Spleen (tissue), 11 donors: ENCODE measurements at regions not wholly inside any gene's neighbourhood (a gene's known extent, or its start where the extent isn't known, plus 50 kb on each side); places are given as distances from the start of the nearest gene placed in this dataset.

Experiments
- DNase-seq: peaks from one replicate; pipeline ENCODE4 v3.0.0-alpha.2; 2020
- H3K27ac ChIP-seq, 8 donors: fragments of 200-600 bp; sonication (generic) in 7 of 8; 1 replicate in 4 of 8; 2 replicates in 4 of 8; pipeline versions ENCODE4 v1.5.0 to v1.8.0; 2016 to 2021; ENCODE audit warnings: inconsistent platforms in 4 of 8, mild to moderate bottlenecking in 4 of 8, moderate library complexity in 1 of 8
- H3K27me3 ChIP-seq, 7 donors: fragments of 200-600 bp; sonication (generic) in 6 of 7; replicated peaks in 1 of 7; 1 replicate in 4 of 7; 2 replicates in 3 of 7; pipeline versions ENCODE4 v1.5.0 to v1.8.0; 2016 to 2021; ENCODE audit warnings: inconsistent platforms in 3 of 7, mild to moderate bottlenecking in 1 of 7
- H3K36me3 ChIP-seq, 6 donors: fragments of 200-600 bp; sonication (generic) in 5 of 6; 1 replicate in 4 of 6; 2 replicates in 2 of 6; pipeline versions ENCODE4 v1.5.0 to v1.8.0; 2016 to 2021; ENCODE audit warnings: inconsistent platforms in 2 of 6
- H3K4me1 ChIP-seq, 6 donors: fragments of 200-600 bp; sonication (generic) in 5 of 6; 1 replicate in 3 of 6; 2 replicates in 3 of 6; pipeline versions ENCODE4 v1.5.0 to v1.8.0; 2016 to 2021; ENCODE audit warnings: inconsistent platforms in 3 of 6
- H3K4me3 ChIP-seq, 8 donors: fragments of 200-600 bp; sonication (generic) in 7 of 8; 1 replicate in 4 of 8; 2 replicates in 4 of 8; pipeline versions ENCODE4 v1.5.0 to v1.8.0; 2016 to 2021; ENCODE audit warnings: inconsistent platforms in 4 of 8, mild to moderate bottlenecking in 4 of 8, moderate library complexity in 2 of 8
- H3K9me3 ChIP-seq, 8 donors: fragments of 200-600 bp; sonication (generic) in 7 of 8; 1 replicate in 4 of 8; 2 replicates in 4 of 8; pipeline versions ENCODE4 v1.5.0 to v1.8.0; 2016 to 2021; ENCODE audit warnings: inconsistent platforms in 4 of 8
- CTCF ChIP-seq, 11 experiments: fragments of 200-600 bp in 7 of 11; fragments of 450-650 bp in 4 of 11; sonication (generic) in 4 of 11; IDR thresholded peaks in 8 of 11; conservative IDR thresholded peaks in 3 of 11; 1 replicate in 7 of 11; 2 replicates in 4 of 11; pipeline versions ENCODE4 v1.4.0 to v1.8.0; 2016 to 2021; ENCODE audit warnings: antibody characterized with exemption in 11 of 11, inconsistent platforms in 4 of 11, mild to moderate bottlenecking in 1 of 11
- POLR2A ChIP-seq, 3 donors: fragments of 450-650 bp; IDR thresholded peaks; one replicate each; pipeline ENCODE4 v1.5.1; 2017; ENCODE audit warnings: antibody characterized with exemption in 3 of 3, mild to moderate bottlenecking in 1 of 3
- POLR2AphosphoS5 ChIP-seq, 3 donors: sonication (generic); formaldehyde crosslinking; IDR thresholded peaks; one replicate each; pipeline ENCODE4 v1.5.1; 2017; ENCODE audit warnings: antibody characterized with exemption in 3 of 3
- WGBS, 5 donors: extraction: QIAGEN DNeasy Blood & Tissue Kit in 3 of 5; methylation state at CpG; one replicate each; pipeline versions ENCODE4 v1.1.5 to v1.1.7; 2013 to 2018; 5-methylcytosine and 5-hydroxymethylcytosine counted together
- intact Hi-C: fragments of 100-400 bp; cut with DNase I; formaldehyde crosslinking; loops from one replicate; pipeline ENCODE4 v1.15.0; 2023; ENCODE audit warnings: low total_unique reads
- donor health status: healthy with polysubstance abuse.
- donor health status: DM: no; HTN: no; CAD: no; lungs with moderate emphysema.
- donor health status: DM: no; HTN: no; CAD: no.
- donor health status: Bipolar disorder and iron deficiency.
- donor health status: healthy.
- donor health status: DM: no; HTN: no; CAD: no.
- donor health status: DM: yes; HTN: yes; CAD: no.

GRCh38 chr14:101361451-101362433 lies 199.6 kb upstream of the DIO3 start:
- Histone ChIP-seq H3K36me3 (no peaks in the 10 kb centered on the region), H3K27ac (no peak overlapping the region), H3K9me3 (peaks cover 0 to 16% (median 5%) of the 10 kb centered on the region in 8 donors), H3K27me3 (peaks cover 0 to 49% (median 0%) of the 10 kb centered on the region in 7 donors), H3K4me3 (no peak overlapping the region), H3K4me1 (peaks cover 0 to 39% (median 10%) of the 10 kb centered on the region in 6 donors)
- intact Hi-C loops, result loop anchor here (5.0 kb wide), 1 partner anchor 46 kb away; no protein-coding TSS in a partner anchor
- no peak for TF ChIP-seq POLR2A (IDR thresholded peaks at IDR 0.05)
- TF ChIP-seq CTCF (IDR thresholded peaks at IDR 0.05 in 8 of 11, conservative IDR thresholded peaks at IDR 0.05 in 3 of 11), result no peak
- TF ChIP-seq POLR2AphosphoS5 (IDR thresholded peaks at IDR 0.05), result no peak
- WGBS, 5 donors, result 84 to 89% (median 85%) methylated on average over 9 to 20 of the region's 20 CpGs
- DNase-seq, result no peak

- H3K27me3 ChIP-seq, result peaks cover 0 to 54% (median 0%) of the 10 kb centered on the region in 7 donors
- WGBS, 5 donors, result 79 to 92% (median 86%) methylated on average over 17 of the region's 17 CpGs
- peaks cover 0 to 7% (median 2%) of the 10 kb centered on the region in 8 donors for H3K9me3 ChIP-seq
- intact Hi-C loops, result loop anchor here (5.0 kb wide), 1 partner anchor 45 kb away; no protein-coding TSS in a partner anchor
- TF ChIP-seq CTCF (IDR thresholded peaks at IDR 0.05 in 8 of 11, conservative IDR thresholded peaks at IDR 0.05 in 3 of 11) (no peak), POLR2AphosphoS5 (IDR thresholded peaks at IDR 0.05) (no peak), POLR2A (IDR thresholded peaks at IDR 0.05) (no peak)
- H3K27ac ChIP-seq, result no peak overlapping the region
- peaks cover 0 to 39% (median 10%) of the 10 kb centered on the region in 6 donors for H3K4me1 ChIP-seq
- DNase-seq, result peak; percentile 64
- no peak overlapping the region for H3K4me3 ChIP-seq
- H3K36me3 ChIP-seq, result no peaks in the 10 kb centered on the region
Measured at GRCh38 chr14:101362529-101363260, 198.6 kb upstream of the DIO3 start.

GRCh38 chr14:101363261-101363555 lies 198.1 kb upstream of the DIO3 start:
- 53 to 66% (median 64%) methylated on average over 2 of the region's 2 CpGs for WGBS, 5 donors
- DNase-seq, result no peak
- no peak overlapping the region for H3K4me3 ChIP-seq
- H3K4me1 ChIP-seq, result peaks cover 0 to 39% (median 10%) of the 10 kb centered on the region in 6 donors
- intact Hi-C loops, result loop anchor here (5.0 kb wide), 1 partner anchor 44 kb away; no protein-coding TSS in a partner anchor
- H3K27ac ChIP-seq, result no peak overlapping the region
- peaks cover 0 to 54% (median 0%) of the 10 kb centered on the region in 7 donors for H3K27me3 ChIP-seq
- no peak for TF ChIP-seq POLR2A (IDR thresholded peaks at IDR 0.05)
- no peak for TF ChIP-seq CTCF (IDR thresholded peaks at IDR 0.05 in 8 of 11, conservative IDR thresholded peaks at IDR 0.05 in 3 of 11)
- no peak for TF ChIP-seq POLR2AphosphoS5 (IDR thresholded peaks at IDR 0.05)
- H3K9me3 ChIP-seq, result peaks cover 0 to 2% (median 0%) of the 10 kb centered on the region in 8 donors
- H3K36me3 ChIP-seq, result no peaks in the 10 kb centered on the region
